D721Med (cell line): ENCODE measurements at regions not wholly inside any gene's neighbourhood (a gene's known extent, or its start where the extent isn't known, plus 50 kb on each side); places are given as distances from the start of the nearest gene placed in this dataset.

Experiments
- DNase-seq: peaks from one replicate; pipeline ENCODE4 v3.0.0; 2011; ENCODE audit warnings: low spot score; ENCODE audit not compliant: insufficient read length
- FAIRE-seq: peaks from 2 replicates; lab custom pipeline; 2011; peaks lifted over from hg19 to GRCh38; lab: Jason Lieb, UNC
- CTCF ChIP-seq: IDR thresholded peaks from 2 replicates; pipeline ENCODE4 v1.5.1; 2012; ENCODE audit warnings: mild to moderate bottlenecking, control low read depth; ENCODE audit not compliant: insufficient read depth; ENCODE audit errors: missing control alignments

- DNase-seq (no peak), FAIRE-seq (no peak)
- TF ChIP-seq CTCF: no peak
These were observed 329.7 kb downstream of the CWC27 start for GRCh38 chr5:65098393-65098792.
